ENCODE measurements at regions not wholly inside any gene's neighbourhood (a gene's known extent, or its start where the extent isn't known, plus 50 kb on each side); places are given as distances from the start of the nearest gene placed in this dataset.

DNA sequence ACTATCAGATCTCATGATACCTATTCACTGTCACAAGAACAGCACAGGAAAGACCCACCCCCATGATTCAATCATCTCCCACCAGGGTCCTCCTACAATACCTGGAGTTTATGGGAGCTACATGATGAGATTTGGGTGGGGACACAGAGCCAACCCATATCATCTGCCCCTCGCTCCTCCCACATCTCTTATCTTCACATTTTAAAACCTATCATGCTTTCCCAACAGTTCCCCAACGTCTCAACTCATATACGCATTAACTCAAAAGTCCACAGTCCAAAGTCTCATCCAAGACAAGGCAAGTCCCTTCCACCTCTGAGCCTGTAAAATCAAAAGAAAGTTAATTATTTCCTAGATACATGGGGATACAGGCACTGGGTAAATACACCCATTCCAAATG is 1185.2 kb downstream of the PCDH7 start:
- Mint-ChIP-seq H3K4me3 (no peak overlapping the region), H3K4me1 (no peaks in the 10 kb centered on the region), H3K36me3 (ENCODE audit: low read depth) (no peaks in the 10 kb centered on the region), H3K27me3 (no peaks in the 10 kb centered on the region), H3K27ac (no peak overlapping the region), H3K9me3 (peaks cover 4% of the 10 kb centered on the region)
- POLR2A ChIA-PET, result no interaction called here
- no peak for DNase-seq
- intact Hi-C loops (cut with micrococcal nuclease), result no loop called here
- CTCF ChIA-PET, result no interaction called here
- no peak for TF ChIP-seq CTCF (IDR thresholded peaks at IDR 0.05)
- no peak for ATAC-seq (ENCODE audit: low read depth)

- TF ChIP-seq CTCF (IDR thresholded peaks at IDR 0.05), result no peak
- Mint-ChIP-seq H3K9me3 (peaks cover 4% of the 10 kb centered on the region), H3K27me3 (no peaks in the 10 kb centered on the region), H3K27ac (no peak overlapping the region), H3K4me3 (no peak overlapping the region), H3K4me1 (no peaks in the 10 kb centered on the region), H3K36me3 (ENCODE audit: low read depth) (no peaks in the 10 kb centered on the region)
- CTCF ChIA-PET, result no interaction called here
- POLR2A ChIA-PET, result no interaction called here
- no peak for DNase-seq
- no peak for ATAC-seq (ENCODE audit: low read depth)
- intact Hi-C loops (cut with micrococcal nuclease), result no loop called here
Observed at GRCh38 chr4:31908261-31908660, 1188.1 kb downstream of the PCDH7 start.

GRCh38 chr4:31917334-31917733 is 1197.2 kb downstream of the PCDH7 start:
- ATAC-seq (ENCODE audit: low read depth), result no peak
- intact Hi-C loops (cut with micrococcal nuclease), result no loop called here
- Mint-ChIP-seq H3K4me3 (no peak overlapping the region), H3K9me3 (peaks cover 11% of the 10 kb centered on the region), H3K27me3 (no peaks in the 10 kb centered on the region), H3K27ac (no peak overlapping the region), H3K4me1 (no peaks in the 10 kb centered on the region), H3K36me3 (ENCODE audit: low read depth) (no peaks in the 10 kb centered on the region)
- ChIA-PET POLR2A (no interaction called here), CTCF (no interaction called here)
- TF ChIP-seq CTCF (IDR thresholded peaks at IDR 0.05), result no peak
- DNase-seq, result no peak

DNA sequence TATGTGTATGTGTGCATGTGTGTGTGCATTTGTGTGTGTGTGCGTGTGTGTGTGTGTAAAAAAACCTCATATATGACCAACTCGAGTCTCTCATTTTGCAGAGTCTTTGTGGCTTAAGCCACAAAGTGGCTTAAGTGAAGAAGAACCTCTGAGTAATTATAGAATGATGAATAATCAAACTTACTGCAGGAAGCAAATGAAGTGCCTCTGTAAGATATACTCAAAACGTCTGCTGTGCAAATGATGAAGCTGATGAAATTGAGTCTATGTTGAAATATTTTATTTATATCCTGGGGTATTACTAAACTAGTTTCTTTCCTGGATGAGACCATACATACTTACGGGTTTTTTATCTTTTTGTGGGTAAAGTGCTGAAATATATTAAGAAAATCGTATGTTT is 1198.7 kb downstream of the PCDH7 start:
- DNase-seq (no peak), ATAC-seq (ENCODE audit: low read depth) (no peak)
- Mint-ChIP-seq H3K4me1 (no peaks in the 10 kb centered on the region), H3K27me3 (no peaks in the 10 kb centered on the region), H3K4me3 (no peak overlapping the region), H3K27ac (no peak overlapping the region), H3K36me3 (ENCODE audit: low read depth) (no peaks in the 10 kb centered on the region), H3K9me3 (peaks cover 16% of the 10 kb centered on the region)
- POLR2A ChIA-PET, result no interaction called here
- CTCF ChIA-PET, result no interaction called here
- no peak for TF ChIP-seq CTCF (IDR thresholded peaks at IDR 0.05)
- intact Hi-C loops (cut with micrococcal nuclease), result no loop called here

DNA sequence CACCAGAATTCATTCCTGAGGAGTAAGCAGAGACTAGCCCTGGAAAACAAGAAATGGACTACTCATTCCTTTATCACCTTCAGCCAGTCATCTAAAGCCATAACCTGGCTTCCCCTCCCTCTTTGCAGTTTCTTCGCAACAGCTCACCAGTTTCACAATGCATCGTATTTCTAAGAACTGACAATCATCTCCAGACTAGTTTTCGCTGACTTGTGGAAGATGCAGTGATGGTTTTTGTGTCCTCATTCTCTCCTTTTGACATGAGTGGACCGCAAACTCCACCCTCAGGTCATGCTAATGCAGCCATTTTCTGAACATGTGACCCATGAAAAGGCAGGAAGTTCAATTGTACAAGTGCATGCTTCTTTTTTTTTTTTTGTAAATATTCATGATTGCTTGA is 1203.5 kb downstream of the PCDH7 start:
- TF ChIP-seq CTCF (IDR thresholded peaks at IDR 0.05), result no peak
- H3K4me1 Mint-ChIP-seq, result no peaks in the 10 kb centered on the region
- ChIA-PET CTCF (no interaction called here), POLR2A (no interaction called here)
- no peaks in the 10 kb centered on the region for H3K27me3 Mint-ChIP-seq
- ATAC-seq (ENCODE audit: low read depth) (no peak), DNase-seq (no peak)
- no peaks in the 10 kb centered on the region for H3K36me3 Mint-ChIP-seq (ENCODE audit: low read depth)
- no peak overlapping the region for H3K4me3 Mint-ChIP-seq
- intact Hi-C loops (cut with micrococcal nuclease), result no loop called here
- H3K9me3 Mint-ChIP-seq, result peaks cover 10% of the 10 kb centered on the region
- no peak overlapping the region for H3K27ac Mint-ChIP-seq

Measured in activated B cell treated with CpG ODN at 0.5 μM for 24 hours (primary cell).